ENCODE measurements at regions not wholly inside any gene's neighbourhood (a gene's known extent, or its start where the extent isn't known, plus 50 kb on each side); places are given as distances from the start of the nearest gene placed in this dataset.

- DNase-seq: no peak
Observed at GRCh38 chr2:41903474-41904135, 144.2 kb upstream of the PKDCC start.

- no peak for DNase-seq
Observed at GRCh38 chr2:41904459-41904858, 143.4 kb upstream of the PKDCC start.

GRCh38 chr2:41905597-41906337 lies 142.1 kb upstream of the PKDCC start:
- no peak for DNase-seq

- DNase-seq: no peak
Observed at GRCh38 chr2:41906338-41906725, 141.5 kb upstream of the PKDCC start.

- no peak for DNase-seq
Observed at GRCh38 chr2:41907141-41907540, 140.7 kb upstream of the PKDCC start.

- no peak for DNase-seq
Observed at GRCh38 chr2:41907771-41908207, 140.0 kb upstream of the PKDCC start.

GRCh38 chr2:41908349-41908748 lies 139.5 kb upstream of the PKDCC start:
- no peak for DNase-seq

GRCh38 chr2:41909584-41909983 lies 138.2 kb upstream of the PKDCC start:
- no peak for DNase-seq

GRCh38 chr2:41910126-41910525 lies 137.7 kb upstream of the PKDCC start:
- no peak for DNase-seq

GRCh38 chr2:41911033-41911432 lies 136.8 kb upstream of the PKDCC start:
- no peak for DNase-seq

- DNase-seq: no peak
Observed at GRCh38 chr2:41912337-41912736, 135.5 kb upstream of the PKDCC start.

- no peak for DNase-seq
Observed at GRCh38 chr2:41912776-41913175, 135.0 kb upstream of the PKDCC start.

GRCh38 chr2:41913311-41913710 lies 134.5 kb upstream of the PKDCC start:
- DNase-seq: no peak

GRCh38 chr2:41913921-41914609 lies 133.8 kb upstream of the PKDCC start:
- no peak for DNase-seq

- DNase-seq: no peak
Observed at GRCh38 chr2:41914936-41915335, 132.9 kb upstream of the PKDCC start.

- no peak for DNase-seq
Observed at GRCh38 chr2:41916177-41916576, 131.6 kb upstream of the PKDCC start.

- DNase-seq: no peak
Observed at GRCh38 chr2:41917587-41917986, 130.2 kb upstream of the PKDCC start.

GRCh38 chr2:41919135-41919534 lies 128.7 kb upstream of the PKDCC start:
- no peak for DNase-seq

- no peak for DNase-seq
Observed at GRCh38 chr2:41920181-41920580, 127.6 kb upstream of the PKDCC start.

GRCh38 chr2:41920812-41921211 lies 127.0 kb upstream of the PKDCC start:
- DNase-seq: no peak

- DNase-seq: no peak
Observed at GRCh38 chr2:41922177-41922576, 125.6 kb upstream of the PKDCC start.

GRCh38 chr2:41923156-41923786 lies 124.5 kb upstream of the PKDCC start:
- no peak for DNase-seq

- no peak for DNase-seq
Observed at GRCh38 chr2:41924024-41924423, 123.8 kb upstream of the PKDCC start.

Measured in NCI-H2107 (cell line).